ENCODE measurements at regions not wholly inside any gene's neighbourhood (a gene's known extent, or its start where the extent isn't known, plus 50 kb on each side); places are given as distances from the start of the nearest gene placed in this dataset.

- Histone ChIP-seq H3K4me2 (ENCODE audit: insufficient read depth, low read length, poor library complexity, severe bottlenecking) (no peak overlapping the region), H4K8ac (ENCODE audit: low read depth, low read length) (no peak overlapping the region), H3K36me3 (replicated peaks in 1 of 2; ENCODE audit: control insufficient read depth in 2 of 2, insufficient read depth in 2 of 2, low read length in 2 of 2) (no peaks in the 10 kb centered on the region), H3K18ac (ENCODE audit: low read length) (no peak overlapping the region), H3K4me1 (ENCODE audit: control insufficient read depth in 2 of 2, insufficient read depth in 1 of 2, low read depth in 1 of 2, low read length in 2 of 2) (no peaks in the 10 kb centered on the region), H3K9ac (ENCODE audit: low read depth, low read length, poor library complexity) (no peak overlapping the region), H3K27ac (replicated peaks; ENCODE audit: low read length) (no peak overlapping the region), H2BK5ac (ENCODE audit: low read length) (no peak overlapping the region), H2AK5ac (ENCODE audit: low read depth, low read length) (peak overlapping the region; percentile 12), H3K79me1 (ENCODE audit: low read depth, low read length) (no peaks in the 10 kb centered on the region), H3K4ac (ENCODE audit: low read length) (no peak overlapping the region), H4K91ac (ENCODE audit: low read depth, low read length, poor library complexity) (no peak overlapping the region), H2BK15ac (ENCODE audit: low read length) (no peak overlapping the region), H3K9me3 (replicated peaks in 1 of 2; ENCODE audit: control insufficient read depth in 2 of 2, insufficient read depth in 1 of 2, low read depth in 1 of 2, low read length in 2 of 2) (peaks cover 0 to 6% of the 10 kb centered on the region in 2 donors), H3K23ac (ENCODE audit: low read depth, low read length, poor library complexity) (no peak overlapping the region), H2BK12ac (ENCODE audit: low read length) (no peak overlapping the region), H2BK120ac (ENCODE audit: low read depth, low read length) (no peak overlapping the region), H2AFZ (ENCODE audit: low read length) (no peak overlapping the region), H3K4me3 (ENCODE audit: low read length in 2 of 2) (no peak overlapping the region), H3K14ac (ENCODE audit: low read length) (no peak overlapping the region), H3K27me3 (ENCODE audit: control insufficient read depth in 3 of 3, insufficient read depth in 3 of 3, low read depth in 1 of 3, low read length in 3 of 3) (no peaks in the 10 kb centered on the region)
- WGBS, 2 donors (ENCODE audit: extremely low coverage in 2 of 2, insufficient read length in 2 of 2, insufficient replicate concordance in 1 of 2) = no CpG with 5 or more reads among the region's 3 CpGs
- DNase-seq (ENCODE audit: low spot score) = no peak
Observed at GRCh38 chr14:51491036-51491545, 160.6 kb upstream of the FRMD6 start.

- no peaks in the 10 kb centered on the region for H3K4me1 ChIP-seq (ENCODE audit: control insufficient read depth in 2 of 2, insufficient read depth in 1 of 2, low read depth in 1 of 2, low read length in 2 of 2)
- H2AK5ac ChIP-seq (ENCODE audit: low read depth, low read length) = no peak overlapping the region
- no peak overlapping the region for H2BK120ac ChIP-seq (ENCODE audit: low read depth, low read length)
- H3K18ac ChIP-seq (ENCODE audit: low read length) = no peak overlapping the region
- H3K9ac ChIP-seq (ENCODE audit: low read depth, low read length, poor library complexity) = no peak overlapping the region
- no peaks in the 10 kb centered on the region for H3K36me3 ChIP-seq (replicated peaks in 1 of 2; ENCODE audit: control insufficient read depth in 2 of 2, insufficient read depth in 2 of 2, low read length in 2 of 2)
- H3K4me3 ChIP-seq (ENCODE audit: low read length in 2 of 2) = no peak overlapping the region
- no peak overlapping the region for H4K91ac ChIP-seq (ENCODE audit: low read depth, low read length, poor library complexity)
- H3K14ac ChIP-seq (ENCODE audit: low read length) = no peak overlapping the region
- H4K8ac ChIP-seq (ENCODE audit: low read depth, low read length) = no peak overlapping the region
- DNase-seq (ENCODE audit: low spot score) = no peak
- no peaks in the 10 kb centered on the region for H3K79me1 ChIP-seq (ENCODE audit: low read depth, low read length)
- H3K9me3 ChIP-seq (replicated peaks in 1 of 2; ENCODE audit: control insufficient read depth in 2 of 2, insufficient read depth in 1 of 2, low read depth in 1 of 2, low read length in 2 of 2) = peaks cover 0 to 6% of the 10 kb centered on the region in 2 donors
- H2BK5ac ChIP-seq (ENCODE audit: low read length) = no peak overlapping the region
- no peak overlapping the region for H2BK12ac ChIP-seq (ENCODE audit: low read length)
- H3K27me3 ChIP-seq (ENCODE audit: control insufficient read depth in 3 of 3, insufficient read depth in 3 of 3, low read depth in 1 of 3, low read length in 3 of 3) = no peaks in the 10 kb centered on the region
- no peak overlapping the region for H3K23ac ChIP-seq (ENCODE audit: low read depth, low read length, poor library complexity)
- WGBS, 2 donors (ENCODE audit: extremely low coverage in 2 of 2, insufficient read length in 2 of 2, insufficient replicate concordance in 1 of 2) = no CpG with 5 or more reads among the region's 3 CpGs
- H3K4me2 ChIP-seq (ENCODE audit: insufficient read depth, low read length, poor library complexity, severe bottlenecking) = no peak overlapping the region
- H3K4ac ChIP-seq (ENCODE audit: low read length) = no peak overlapping the region
- H3K27ac ChIP-seq (replicated peaks; ENCODE audit: low read length) = no peak overlapping the region
- H2BK15ac ChIP-seq (ENCODE audit: low read length) = no peak overlapping the region
- H2AFZ ChIP-seq (ENCODE audit: low read length) = peak overlapping the region; percentile 10
Observed at GRCh38 chr14:51491776-51492175, 159.9 kb upstream of the FRMD6 start.

- H3K4me1 ChIP-seq (ENCODE audit: control insufficient read depth in 2 of 2, insufficient read depth in 1 of 2, low read depth in 1 of 2, low read length in 2 of 2) = no peaks in the 10 kb centered on the region
- no peak overlapping the region for H2BK12ac ChIP-seq (ENCODE audit: low read length)
- DNase-seq (ENCODE audit: low spot score) = no peak
Observed at GRCh38 chr14:51495319-51495718, 156.4 kb upstream of the FRMD6 start.

GRCh38 chr14:51498411-51499227, 153.1 kb upstream of the FRMD6 start:
- no peak overlapping the region for H2AK5ac ChIP-seq (ENCODE audit: low read depth, low read length)
- no peak overlapping the region for H3K4ac ChIP-seq (ENCODE audit: low read length)
- H3K4me2 ChIP-seq (ENCODE audit: insufficient read depth, low read length, poor library complexity, severe bottlenecking) = no peak overlapping the region
- H2BK120ac ChIP-seq (ENCODE audit: low read depth, low read length) = no peak overlapping the region
- H3K23ac ChIP-seq (ENCODE audit: low read depth, low read length, poor library complexity) = no peak overlapping the region
- H3K4me3 ChIP-seq (ENCODE audit: low read length in 2 of 2) = no peak overlapping the region
- H3K14ac ChIP-seq (ENCODE audit: low read length) = no peak overlapping the region
- H2AFZ ChIP-seq (ENCODE audit: low read length) = no peak overlapping the region
- H3K9me3 ChIP-seq (replicated peaks in 1 of 2; ENCODE audit: control insufficient read depth in 2 of 2, insufficient read depth in 1 of 2, low read depth in 1 of 2, low read length in 2 of 2) = peaks cover 0 to under 1% of the 10 kb centered on the region in 2 donors
- no peak overlapping the region for H2BK12ac ChIP-seq (ENCODE audit: low read length)
- no peaks in the 10 kb centered on the region for H3K27me3 ChIP-seq (ENCODE audit: control insufficient read depth in 3 of 3, insufficient read depth in 3 of 3, low read depth in 1 of 3, low read length in 3 of 3)
- H3K27ac ChIP-seq (replicated peaks; ENCODE audit: low read length) = no peak overlapping the region
- H3K18ac ChIP-seq (ENCODE audit: low read length) = no peak overlapping the region
- no peak overlapping the region for H2BK5ac ChIP-seq (ENCODE audit: low read length)
- H4K8ac ChIP-seq (ENCODE audit: low read depth, low read length) = no peak overlapping the region
- H3K9ac ChIP-seq (ENCODE audit: low read depth, low read length, poor library complexity) = no peak overlapping the region
- H3K79me1 ChIP-seq (ENCODE audit: low read depth, low read length) = no peaks in the 10 kb centered on the region
- H2BK15ac ChIP-seq (ENCODE audit: low read length) = no peak overlapping the region
- no peaks in the 10 kb centered on the region for H3K36me3 ChIP-seq (replicated peaks in 1 of 2; ENCODE audit: control insufficient read depth in 2 of 2, insufficient read depth in 2 of 2, low read length in 2 of 2)
- WGBS, 2 donors (ENCODE audit: extremely low coverage in 2 of 2, insufficient read length in 2 of 2, insufficient replicate concordance in 1 of 2) = no CpG with 5 or more reads among the region's 10 CpGs
- no peak for DNase-seq (ENCODE audit: low spot score)
- no peak overlapping the region for H4K91ac ChIP-seq (ENCODE audit: low read depth, low read length, poor library complexity)
- no peaks in the 10 kb centered on the region for H3K4me1 ChIP-seq (ENCODE audit: control insufficient read depth in 2 of 2, insufficient read depth in 1 of 2, low read depth in 1 of 2, low read length in 2 of 2)

More at GRCh38 chr14:51495319-51495718, 156.4 kb upstream of the FRMD6 start:
- Histone ChIP-seq H3K9me3 (replicated peaks in 1 of 2; ENCODE audit: control insufficient read depth in 2 of 2, insufficient read depth in 1 of 2, low read depth in 1 of 2, low read length in 2 of 2) (peaks cover 0 to 6% of the 10 kb centered on the region in 2 donors), H3K9ac (ENCODE audit: low read depth, low read length, poor library complexity) (no peak overlapping the region), H3K36me3 (replicated peaks in 1 of 2; ENCODE audit: control insufficient read depth in 2 of 2, insufficient read depth in 2 of 2, low read length in 2 of 2) (no peaks in the 10 kb centered on the region), H2BK15ac (ENCODE audit: low read length) (no peak overlapping the region), H2BK120ac (ENCODE audit: low read depth, low read length) (no peak overlapping the region), H4K91ac (ENCODE audit: low read depth, low read length, poor library complexity) (no peak overlapping the region), H4K8ac (ENCODE audit: low read depth, low read length) (no peak overlapping the region), H3K4me2 (ENCODE audit: insufficient read depth, low read length, poor library complexity, severe bottlenecking) (no peak overlapping the region), H3K4me3 (ENCODE audit: low read length in 2 of 2) (no peak overlapping the region), H3K27me3 (ENCODE audit: control insufficient read depth in 3 of 3, insufficient read depth in 3 of 3, low read depth in 1 of 3, low read length in 3 of 3) (no peaks in the 10 kb centered on the region), H3K14ac (ENCODE audit: low read length) (no peak overlapping the region), H3K79me1 (ENCODE audit: low read depth, low read length) (no peaks in the 10 kb centered on the region), H3K23ac (ENCODE audit: low read depth, low read length, poor library complexity) (no peak overlapping the region), H3K18ac (ENCODE audit: low read length) (no peak overlapping the region), H3K4ac (ENCODE audit: low read length) (no peak overlapping the region), H3K27ac (replicated peaks; ENCODE audit: low read length) (no peak overlapping the region), H2AK5ac (ENCODE audit: low read depth, low read length) (no peak overlapping the region), H2BK5ac (ENCODE audit: low read length) (no peak overlapping the region), H2AFZ (ENCODE audit: low read length) (no peak overlapping the region)
- no CpG with 5 or more reads among the region's 2 CpGs for WGBS, 2 donors (ENCODE audit: extremely low coverage in 2 of 2, insufficient read length in 2 of 2, insufficient replicate concordance in 1 of 2)

All from neuronal stem cell (in vitro differentiated cells).